ENCODE measurements at regions not wholly inside any gene's neighbourhood (a gene's known extent, or its start where the extent isn't known, plus 50 kb on each side); places are given as distances from the start of the nearest gene placed in this dataset.
"Not testable (repeated sequence)": the region's sequence is repeated elsewhere in the genome, so short reads cannot be mapped to it uniquely, and the experiment has no call there.

DNA sequence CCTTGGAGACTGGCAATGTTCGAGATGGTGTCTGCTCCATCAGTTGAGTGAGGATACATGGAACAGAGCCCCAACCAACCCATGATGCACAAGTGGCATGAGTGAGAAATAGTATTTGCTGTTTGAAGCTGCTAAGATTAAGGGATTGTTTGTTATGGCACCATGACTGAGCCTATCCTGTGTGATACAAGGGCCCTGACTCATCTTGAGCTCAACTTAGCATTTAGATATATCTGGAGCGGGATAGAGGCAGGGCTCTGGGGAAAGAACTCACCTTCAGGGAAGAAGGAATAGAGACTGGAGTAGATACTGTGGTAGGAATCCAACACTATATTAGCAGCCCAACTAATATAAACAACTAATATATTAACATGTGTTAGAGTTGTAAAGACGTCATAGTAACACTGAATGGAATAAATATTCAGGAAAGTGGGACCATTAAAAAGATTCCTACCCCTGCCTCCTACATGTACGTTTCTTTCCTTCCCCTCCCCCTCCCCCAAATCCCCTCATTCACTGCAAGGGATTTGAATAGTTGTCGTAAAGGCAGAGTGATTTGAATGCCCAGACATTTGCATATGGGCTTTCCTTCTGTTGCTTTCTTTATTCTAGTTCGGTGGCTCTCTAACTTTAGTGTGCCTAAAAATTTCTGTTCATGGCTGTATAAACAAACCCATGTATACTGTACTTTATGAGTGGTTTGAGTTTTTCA, 106.6 kb upstream of the POU3F1 start:
- Histone ChIP-seq H3K4me1 (ENCODE audit: control insufficient read depth in 3 of 3, insufficient read depth in 3 of 3, low read length in 3 of 3) (peaks cover 7 to 17% (median 8%) of the 10 kb centered on the region in 3 donors), H3K27me3 (ENCODE audit: control insufficient read depth in 3 of 3, insufficient read depth in 3 of 3, low read length in 3 of 3) (no peaks in the 10 kb centered on the region), H3K36me3 (ENCODE audit: control insufficient read depth in 3 of 3, insufficient read depth in 3 of 3, low read length in 3 of 3) (no peaks in the 10 kb centered on the region), H3K9ac (ENCODE audit: low read depth in 1 of 3, low read length in 3 of 3) (no peak overlapping the region), H3K9me3 (ENCODE audit: control insufficient read depth in 3 of 3, low read length in 3 of 3) (peaks cover 0 to 3% (median 0%) of the 10 kb centered on the region in 3 donors), H3K4me3 (ENCODE audit: low read length in 3 of 3) (no peak overlapping the region), H3K27ac (ENCODE audit: low read depth, low read length) (peak overlapping the region; percentile 61)

GRCh38 chr1:38152351-38153065, 105.9 kb upstream of the POU3F1 start:
- Histone ChIP-seq H3K36me3 (ENCODE audit: control insufficient read depth in 3 of 3, insufficient read depth in 3 of 3, low read length in 3 of 3) (no peaks in the 10 kb centered on the region), H3K27me3 (ENCODE audit: control insufficient read depth in 3 of 3, insufficient read depth in 3 of 3, low read length in 3 of 3) (no peaks in the 10 kb centered on the region), H3K27ac (ENCODE audit: low read depth, low read length) (peak overlapping the region; percentile 61), H3K4me1 (ENCODE audit: control insufficient read depth in 3 of 3, insufficient read depth in 3 of 3, low read length in 3 of 3) (peaks cover 7 to 17% (median 8%) of the 10 kb centered on the region in 3 donors), H3K9ac (ENCODE audit: low read depth in 1 of 3, low read length in 3 of 3) (peak overlapping the region in 1 of 3 donors; percentile 28), H3K4me3 (ENCODE audit: low read length in 3 of 3) (no peak overlapping the region), H3K9me3 (ENCODE audit: control insufficient read depth in 3 of 3, low read length in 3 of 3) (peaks cover 0 to 3% (median 0%) of the 10 kb centered on the region in 3 donors)

GRCh38 chr1:38151399-38151798, 104.8 kb upstream of the POU3F1 start:
- Histone ChIP-seq H3K27me3 (ENCODE audit: control insufficient read depth in 3 of 3, insufficient read depth in 3 of 3, low read length in 3 of 3) (no peaks in the 10 kb centered on the region), H3K4me1 (ENCODE audit: control insufficient read depth in 3 of 3, insufficient read depth in 3 of 3, low read length in 3 of 3) (peaks cover 7 to 17% (median 8%) of the 10 kb centered on the region in 3 donors), H3K27ac (ENCODE audit: low read depth, low read length) (no peak overlapping the region), H3K9ac (ENCODE audit: low read depth in 1 of 3, low read length in 3 of 3) (no peak overlapping the region), H3K36me3 (ENCODE audit: control insufficient read depth in 3 of 3, insufficient read depth in 3 of 3, low read length in 3 of 3) (no peaks in the 10 kb centered on the region), H3K4me3 (ENCODE audit: low read length in 3 of 3) (no peak overlapping the region), H3K9me3 (ENCODE audit: control insufficient read depth in 3 of 3, low read length in 3 of 3) (peaks cover 0 to 3% (median 0%) of the 10 kb centered on the region in 3 donors)

DNA sequence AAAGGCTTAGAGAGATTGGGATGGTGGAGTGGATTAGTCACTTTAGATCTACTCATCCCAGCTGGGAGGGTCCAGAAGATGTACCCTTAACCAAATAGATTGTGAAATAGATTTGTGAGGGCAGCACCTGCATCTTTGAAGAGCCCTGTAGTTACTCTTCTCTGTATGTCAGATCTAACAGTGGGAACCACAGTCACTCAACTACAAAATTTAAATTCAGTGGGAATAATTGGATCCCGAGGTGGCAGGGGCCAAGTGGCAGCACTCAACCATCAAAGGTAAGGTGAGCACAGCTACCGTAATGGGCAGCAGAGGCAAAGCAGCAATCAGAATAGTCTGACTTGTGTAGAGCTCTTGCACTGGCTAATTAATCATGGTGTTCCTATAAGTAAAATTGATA, 99.5 kb upstream of the POU3F1 start:
- H3K9me3 ChIP-seq (ENCODE audit: control insufficient read depth in 3 of 3, low read length in 3 of 3); H3K36me3 ChIP-seq (ENCODE audit: control insufficient read depth in 3 of 3, insufficient read depth in 3 of 3, low read length in 3 of 3); H3K4me1 ChIP-seq (ENCODE audit: control insufficient read depth in 3 of 3, insufficient read depth in 3 of 3, low read length in 3 of 3); H3K27ac ChIP-seq (ENCODE audit: low read depth, low read length); H3K27me3 ChIP-seq (ENCODE audit: control insufficient read depth in 3 of 3, insufficient read depth in 3 of 3, low read length in 3 of 3); H3K9ac ChIP-seq (ENCODE audit: low read depth in 1 of 3, low read length in 3 of 3); H3K4me3 ChIP-seq (ENCODE audit: low read length in 3 of 3): not testable (repeated sequence)

DNA sequence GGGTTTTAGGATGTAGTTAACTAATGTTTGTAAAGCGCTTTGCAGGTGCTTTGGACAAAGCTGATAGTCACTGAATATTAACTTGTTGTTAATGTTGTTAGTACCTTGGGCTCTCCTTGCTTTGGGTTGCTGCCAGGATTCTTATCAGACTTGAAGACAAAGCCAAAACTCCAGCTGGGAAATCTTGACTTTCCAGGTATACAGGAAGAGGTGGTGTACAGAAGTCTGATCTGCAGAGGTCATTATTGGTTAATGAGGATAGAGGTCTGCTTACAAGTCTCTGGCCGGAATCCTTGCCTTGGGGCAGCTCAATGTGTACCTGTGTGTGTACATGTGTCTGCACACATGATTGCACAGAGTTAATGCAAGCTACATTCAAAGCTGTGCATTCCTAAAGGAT, 96.0 kb upstream of the POU3F1 start:
- Histone ChIP-seq H3K27ac (ENCODE audit: low read depth, low read length) (no peak overlapping the region), H3K9ac (ENCODE audit: low read depth in 1 of 3, low read length in 3 of 3) (no peak overlapping the region), H3K4me3 (ENCODE audit: low read length in 3 of 3) (no peak overlapping the region), H3K4me1 (ENCODE audit: control insufficient read depth in 3 of 3, insufficient read depth in 3 of 3, low read length in 3 of 3) (peaks cover 20 to 25% (median 23%) of the 10 kb centered on the region in 3 donors), H3K27me3 (ENCODE audit: control insufficient read depth in 3 of 3, insufficient read depth in 3 of 3, low read length in 3 of 3) (peaks cover 4 to 24% (median 9%) of the 10 kb centered on the region in 3 donors), H3K36me3 (ENCODE audit: control insufficient read depth in 3 of 3, insufficient read depth in 3 of 3, low read length in 3 of 3) (no peaks in the 10 kb centered on the region), H3K9me3 (ENCODE audit: control insufficient read depth in 3 of 3, low read length in 3 of 3) (no peaks in the 10 kb centered on the region)

GRCh38 chr1:38141483-38141882, 94.9 kb upstream of the POU3F1 start:
- Histone ChIP-seq H3K27me3 (ENCODE audit: control insufficient read depth in 3 of 3, insufficient read depth in 3 of 3, low read length in 3 of 3) (peaks cover 8 to 24% (median 16%) of the 10 kb centered on the region in 3 donors), H3K4me3 (ENCODE audit: low read length in 3 of 3) (no peak overlapping the region), H3K9ac (ENCODE audit: low read depth in 1 of 3, low read length in 3 of 3) (no peak overlapping the region), H3K4me1 (ENCODE audit: control insufficient read depth in 3 of 3, insufficient read depth in 3 of 3, low read length in 3 of 3) (peaks cover 21 to 35% (median 35%) of the 10 kb centered on the region in 3 donors), H3K9me3 (ENCODE audit: control insufficient read depth in 3 of 3, low read length in 3 of 3) (no peaks in the 10 kb centered on the region), H3K36me3 (ENCODE audit: control insufficient read depth in 3 of 3, insufficient read depth in 3 of 3, low read length in 3 of 3) (no peaks in the 10 kb centered on the region), H3K27ac (ENCODE audit: low read depth, low read length) (no peak overlapping the region)

GRCh38 chr1:38139738-38140487, 93.3 kb upstream of the POU3F1 start:
- Histone ChIP-seq H3K9me3 (ENCODE audit: control insufficient read depth in 3 of 3, low read length in 3 of 3) (no peaks in the 10 kb centered on the region), H3K27me3 (ENCODE audit: control insufficient read depth in 3 of 3, insufficient read depth in 3 of 3, low read length in 3 of 3) (peaks cover 14 to 36% (median 27%) of the 10 kb centered on the region in 3 donors), H3K4me1 (ENCODE audit: control insufficient read depth in 3 of 3, insufficient read depth in 3 of 3, low read length in 3 of 3) (peaks cover 28 to 44% (median 40%) of the 10 kb centered on the region in 3 donors), H3K4me3 (ENCODE audit: low read length in 3 of 3) (no peak overlapping the region), H3K9ac (ENCODE audit: low read depth in 1 of 3, low read length in 3 of 3) (no peak overlapping the region), H3K27ac (ENCODE audit: low read depth, low read length) (no peak overlapping the region), H3K36me3 (ENCODE audit: control insufficient read depth in 3 of 3, insufficient read depth in 3 of 3, low read length in 3 of 3) (no peaks in the 10 kb centered on the region)

- Histone ChIP-seq H3K4me3 (ENCODE audit: low read length in 3 of 3) (peak overlapping the region in 1 of 3 donors; percentile 35), H3K36me3 (ENCODE audit: control insufficient read depth in 3 of 3, insufficient read depth in 3 of 3, low read length in 3 of 3) (no peaks in the 10 kb centered on the region), H3K27ac (ENCODE audit: low read depth, low read length) (peak overlapping the region; percentile 79), H3K4me1 (ENCODE audit: control insufficient read depth in 3 of 3, insufficient read depth in 3 of 3, low read length in 3 of 3) (peaks cover 28 to 49% (median 46%) of the 10 kb centered on the region in 3 donors), H3K9me3 (ENCODE audit: control insufficient read depth in 3 of 3, low read length in 3 of 3) (no peaks in the 10 kb centered on the region), H3K27me3 (ENCODE audit: control insufficient read depth in 3 of 3, insufficient read depth in 3 of 3, low read length in 3 of 3) (peaks cover 19 to 45% (median 34%) of the 10 kb centered on the region in 3 donors), H3K9ac (ENCODE audit: low read depth in 1 of 3, low read length in 3 of 3) (peak overlapping the region; percentile 24 to 64 (median 54))
These were observed 92.1 kb upstream of the POU3F1 start for GRCh38 chr1:38138498-38139233.

- H3K27ac ChIP-seq (ENCODE audit: low read depth, low read length) = no peak overlapping the region
- H3K27me3 ChIP-seq (ENCODE audit: control insufficient read depth in 3 of 3, insufficient read depth in 3 of 3, low read length in 3 of 3) = peaks cover 30 to 50% (median 34%) of the 10 kb centered on the region in 3 donors
- peaks cover 28 to 50% (median 46%) of the 10 kb centered on the region in 3 donors for H3K4me1 ChIP-seq (ENCODE audit: control insufficient read depth in 3 of 3, insufficient read depth in 3 of 3, low read length in 3 of 3)
These were observed 90.6 kb upstream of the POU3F1 start for GRCh38 chr1:38137164-38137563.

More at GRCh38 chr1:38137164-38137563, 90.6 kb upstream of the POU3F1 start:
- Histone ChIP-seq H3K4me3 (ENCODE audit: low read length in 3 of 3) (no peak overlapping the region), H3K9me3 (ENCODE audit: control insufficient read depth in 3 of 3, low read length in 3 of 3) (no peaks in the 10 kb centered on the region), H3K9ac (ENCODE audit: low read depth in 1 of 3, low read length in 3 of 3) (no peak overlapping the region), H3K36me3 (ENCODE audit: control insufficient read depth in 3 of 3, insufficient read depth in 3 of 3, low read length in 3 of 3) (no peaks in the 10 kb centered on the region)

Measured in skeletal muscle tissue (tissue), 3 donors.